Left ventricle myocardium superior (tissue), 1 donor: ENCODE measurements at regions not wholly inside any gene's neighbourhood (a gene's known extent, or its start where the extent isn't known, plus 50 kb on each side); places are given as distances from the start of the nearest gene placed in this dataset.
"Not testable (repeated sequence)": the region's sequence is repeated elsewhere in the genome, so short reads cannot be mapped to it uniquely, and the experiment has no call there.

Experiments used
- ATAC-seq: fragments of 200-7000 bp; cut with Tn5 transposase; one replicate; pipeline ENCODE4 v1.9.1; 2020; ENCODE audit warnings: mild to moderate bottlenecking, moderate library complexity
- DNase-seq: peaks from one replicate; pipeline ENCODE4 v3.0.0-alpha.2; 2020
- intact Hi-C: fragments of 100-400 bp; cut with micrococcal nuclease; formaldehyde crosslinking; loops from one replicate; pipeline ENCODE4 v1.11.0; 2022
- donor health status: DM: no; HTN: yes; CAD: no; lungs with severe emphysema.

GRCh38 chr2:200186002-200186401 is 120.5 kb upstream of the SPATS2L start:
- DNase-seq = no peak
- ATAC-seq = no peak
- intact Hi-C loops = no loop called here

DNA sequence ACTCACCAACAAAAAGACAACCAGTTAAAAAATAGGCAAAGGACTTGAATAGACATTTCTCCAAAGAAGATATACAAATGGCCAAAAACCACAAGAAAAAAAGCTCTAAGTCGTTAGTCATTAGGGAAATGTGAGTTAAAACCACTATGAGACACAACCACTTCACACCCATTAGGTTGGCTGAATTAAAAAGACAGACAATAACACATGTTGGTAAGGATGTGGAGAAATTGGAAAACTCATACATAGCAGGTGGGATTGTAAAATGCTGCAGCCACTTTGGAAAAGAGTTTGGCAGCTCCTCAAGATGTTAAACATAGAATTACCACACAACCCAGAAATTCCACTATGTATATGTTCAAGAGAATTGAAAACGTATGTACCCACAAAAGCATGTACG is 117.6 kb upstream of the SPATS2L start:
- ATAC-seq (no peak), DNase-seq (no peak)
- intact Hi-C loops = no loop called here

- intact Hi-C loops = no loop called here
- DNase-seq (no peak), ATAC-seq (no peak)
Observed at GRCh38 chr2:200189964-200190363, 116.5 kb upstream of the SPATS2L start.

- no peak for ATAC-seq
Observed at GRCh38 chr2:200193331-200193730, 113.2 kb upstream of the SPATS2L start.

DNA sequence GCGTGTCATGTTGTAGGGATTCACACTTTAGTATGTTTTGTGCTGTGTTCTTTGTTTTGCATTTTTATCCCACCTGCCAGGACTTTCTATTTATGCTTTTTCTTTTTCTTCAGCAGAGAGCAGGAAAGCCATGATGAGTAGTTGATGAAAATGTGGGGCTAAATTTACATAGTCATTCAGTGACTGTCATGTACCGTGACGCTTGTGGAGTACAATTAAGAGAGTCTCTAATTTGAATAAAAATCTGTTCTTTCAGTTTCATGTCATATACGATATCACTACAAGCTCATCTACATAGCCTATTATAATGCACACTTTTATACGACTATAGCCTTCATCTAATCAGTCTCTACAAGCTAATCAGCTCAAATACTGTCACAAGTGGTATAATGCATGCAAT is 112.7 kb upstream of the SPATS2L start:
- ATAC-seq (no peak), DNase-seq (no peak)
- intact Hi-C loops = no loop called here

More at GRCh38 chr2:200193331-200193730, 113.2 kb upstream of the SPATS2L start:
- no peak for DNase-seq
- intact Hi-C loops = no loop called here

DNA sequence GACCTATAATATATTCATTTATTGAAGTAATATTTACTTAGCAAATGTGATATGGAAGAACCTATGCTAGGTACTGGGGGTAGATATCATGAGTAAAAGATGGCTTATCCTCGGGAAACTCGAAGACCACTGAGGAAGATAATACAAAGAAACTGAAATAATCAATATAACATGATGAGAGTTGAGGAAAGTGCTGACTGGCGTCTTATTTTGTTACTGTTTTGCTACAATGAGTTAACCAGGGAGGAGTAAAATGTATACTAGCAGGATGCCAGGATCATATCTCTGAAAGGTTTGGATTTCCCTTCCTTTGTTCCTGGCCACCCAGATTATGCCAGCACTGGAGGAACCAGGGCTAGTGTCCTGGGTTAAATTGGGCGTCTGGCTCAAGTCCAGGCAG is 111.7 kb upstream of the SPATS2L start:
- DNase-seq (no peak), ATAC-seq (no peak)
- intact Hi-C loops = no loop called here

GRCh38 chr2:200199005-200199404 is 107.5 kb upstream of the SPATS2L start:
- intact Hi-C loops = no loop called here
- DNase-seq (no peak), ATAC-seq (no peak)

- intact Hi-C loops = no loop called here
- ATAC-seq (no peak), DNase-seq (no peak)
Observed at GRCh38 chr2:200199576-200200263, 106.8 kb upstream of the SPATS2L start.

DNA sequence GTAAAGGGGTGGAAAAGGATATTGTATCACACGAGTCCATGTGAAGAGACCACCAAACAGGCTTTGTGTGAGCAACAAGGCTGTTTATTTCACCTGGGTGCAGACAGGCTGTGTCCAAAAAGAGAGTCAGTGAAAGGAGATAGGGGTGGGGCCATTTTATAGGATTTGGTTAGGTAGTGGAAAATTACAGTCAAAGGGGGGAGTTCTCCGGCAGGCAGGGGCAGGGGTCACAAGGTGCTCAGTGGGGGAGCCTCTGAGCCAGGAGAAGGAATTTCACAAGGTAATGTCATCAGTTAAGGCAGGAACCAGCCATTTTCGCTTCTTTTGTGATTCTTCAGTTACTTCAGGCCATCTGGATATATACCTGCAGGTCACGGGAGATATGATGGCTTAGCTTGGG is 104.7 kb upstream of the SPATS2L start:
- ATAC-seq, intact Hi-C loops, DNase-seq: not testable (repeated sequence)

- ATAC-seq = no peak
- intact Hi-C loops = no loop called here
- no peak for DNase-seq
Observed at GRCh38 chr2:200203381-200203827, 103.1 kb upstream of the SPATS2L start.

DNA sequence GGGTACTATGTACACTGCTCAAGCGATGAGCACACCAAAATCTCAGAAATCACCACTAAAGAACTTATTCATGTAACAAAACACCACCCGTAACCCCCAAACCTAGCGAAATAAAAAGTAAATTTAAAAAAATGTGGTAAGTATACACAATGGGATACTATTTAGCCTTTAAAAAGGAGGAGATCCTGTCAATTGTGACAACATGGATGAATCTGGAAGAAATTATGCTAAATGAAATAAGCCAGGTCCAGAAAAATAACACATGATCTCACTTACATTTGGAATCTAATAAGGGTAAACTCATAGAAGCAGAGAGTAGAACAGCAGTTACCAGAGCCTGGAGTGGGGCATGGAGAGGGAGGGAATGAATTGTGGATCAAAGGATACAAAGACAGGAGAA is 98.5 kb upstream of the SPATS2L start:
- ATAC-seq (no peak), DNase-seq (no peak)
- intact Hi-C loops = no loop called here

GRCh38 chr2:200209030-200209429 is 97.5 kb upstream of the SPATS2L start:
- ATAC-seq (no peak), DNase-seq (no peak)
- intact Hi-C loops = no loop called here

- DNase-seq = no peak
- no peak for ATAC-seq
- intact Hi-C loops = no loop called here
Observed at GRCh38 chr2:200211643-200212042, 94.8 kb upstream of the SPATS2L start.

DNA sequence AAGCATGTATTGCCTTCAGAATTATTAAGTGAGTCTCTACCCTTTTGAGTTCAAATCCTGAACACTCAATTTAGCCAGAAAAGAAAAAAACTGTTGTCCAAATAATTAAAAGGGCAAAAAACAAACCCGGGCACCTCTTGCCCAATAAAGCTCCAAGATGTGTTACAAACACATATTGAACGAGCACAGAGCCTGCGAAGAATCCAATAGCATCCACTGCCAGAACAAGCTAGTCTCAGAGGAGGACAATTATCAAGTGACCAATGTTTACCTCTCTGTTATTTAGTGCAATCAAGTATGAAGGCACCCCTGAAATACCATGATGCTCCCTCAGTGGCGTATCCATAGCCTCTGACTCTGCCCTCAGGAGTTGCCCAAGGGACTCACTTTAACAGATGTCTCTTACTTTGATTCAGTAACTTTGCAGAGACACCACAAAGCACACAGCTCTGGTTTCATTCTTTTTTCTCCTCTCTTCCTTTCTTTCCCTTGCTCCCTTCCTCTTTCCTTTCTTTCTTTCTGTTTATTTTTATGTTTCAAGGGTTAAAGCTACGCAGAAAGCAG is 93.5 kb upstream of the SPATS2L start:
- ATAC-seq (no peak), DNase-seq (no peak)
- intact Hi-C loops = no loop called here

GRCh38 chr2:200216310-200216709 is 90.2 kb upstream of the SPATS2L start:
- DNase-seq (no peak), ATAC-seq (no peak)
- intact Hi-C loops = no loop called here

GRCh38 chr2:200217320-200217719 is 89.2 kb upstream of the SPATS2L start:
- ATAC-seq (no peak), DNase-seq (no peak)
- intact Hi-C loops = no loop called here

DNA sequence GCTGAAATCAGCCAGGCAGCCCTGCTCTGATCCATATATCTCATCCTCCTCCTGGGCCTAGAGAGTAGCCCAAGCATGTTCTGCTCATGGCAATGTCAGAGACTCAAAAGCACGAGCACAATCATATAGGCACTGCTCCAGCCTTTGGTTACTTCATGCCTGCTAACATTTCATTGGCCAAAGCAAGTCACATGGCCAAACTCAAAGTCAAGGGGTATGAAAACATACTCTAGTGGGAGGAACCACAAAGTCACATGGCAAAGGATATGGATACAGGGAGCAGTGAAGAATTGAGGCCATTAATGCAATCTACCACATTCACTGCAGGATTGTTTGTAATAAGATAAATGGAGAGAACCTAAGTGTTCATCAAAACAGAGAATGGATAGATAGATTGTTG is 87.8 kb upstream of the SPATS2L start:
- intact Hi-C loops = no loop called here

DNA sequence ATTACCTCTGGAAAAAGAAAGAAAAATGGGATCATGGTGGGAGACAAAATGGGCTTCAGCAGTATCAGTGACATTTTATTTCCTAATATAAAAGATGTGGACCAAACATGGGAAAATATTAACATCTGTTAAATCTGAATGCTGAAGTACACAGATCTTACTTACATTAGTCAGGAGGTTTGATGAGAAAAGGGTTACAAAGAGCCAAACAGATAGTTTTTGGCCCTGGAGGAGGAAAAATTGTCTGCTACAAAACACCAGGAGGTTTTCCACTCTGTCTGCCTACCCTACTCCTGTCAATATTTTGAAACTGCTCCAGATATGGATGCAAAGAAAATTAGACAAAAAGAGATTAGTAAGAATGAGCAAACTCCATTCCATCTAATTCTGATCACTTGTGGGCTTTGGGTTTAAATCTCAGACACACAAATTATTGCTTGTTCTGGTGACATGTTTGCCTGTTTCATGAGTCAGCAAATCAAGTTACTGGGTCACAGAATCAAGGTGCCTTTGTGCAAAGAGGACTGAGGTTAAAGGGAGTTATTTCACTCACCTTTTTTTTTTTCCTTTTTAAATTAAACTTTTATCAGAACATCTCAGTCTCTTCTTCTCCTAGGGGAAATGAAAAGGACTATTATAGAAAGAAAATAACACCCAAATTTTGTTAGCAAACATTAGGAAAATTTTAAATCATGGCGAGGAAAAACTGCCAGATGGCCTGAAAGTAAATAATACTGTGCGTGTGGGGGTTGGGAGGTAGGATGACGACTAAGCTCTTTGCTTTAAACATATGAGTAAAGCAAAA is 87.0 kb upstream of the SPATS2L start:
- DNase-seq (no peak), ATAC-seq (no peak)
- intact Hi-C loops = loop anchor here (10.0 kb wide), 1 partner anchor 255 kb away; no protein-coding TSS in a partner anchor

More for the DNA sequence above, 87.8 kb upstream of the SPATS2L start:
- DNase-seq (no peak), ATAC-seq (no peak)

DNA sequence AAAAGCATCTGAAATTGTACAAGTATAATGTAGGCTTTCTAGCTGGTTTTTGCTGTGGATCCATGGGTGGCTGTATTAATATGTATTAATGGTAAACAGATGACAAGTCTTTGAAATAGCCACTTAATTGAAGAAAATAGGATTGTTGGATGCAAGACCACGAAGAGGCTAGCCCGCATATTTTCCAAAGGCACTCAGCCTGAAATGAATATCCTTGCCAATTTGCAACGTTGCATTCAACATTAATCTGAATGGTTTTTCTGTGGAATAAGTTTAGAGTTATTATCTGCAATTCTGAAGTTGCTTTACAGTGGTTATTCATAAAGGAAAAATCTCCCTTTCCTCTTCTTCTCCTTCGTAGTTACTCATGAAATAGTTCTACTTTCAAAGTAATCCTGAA is 86.2 kb upstream of the SPATS2L start:
- ATAC-seq (no peak), DNase-seq (no peak)
- intact Hi-C loops = loop anchor here (10.0 kb wide), 1 partner anchor 255 kb away; no protein-coding TSS in a partner anchor
